Spinal cord (tissue), 9 donors: ENCODE measurements at regions not wholly inside any gene's neighbourhood (a gene's known extent, or its start where the extent isn't known, plus 50 kb on each side); places are given as distances from the start of the nearest gene placed in this dataset.

ENCODE experiments used
- DNase-seq, 6 donors: peaks; one replicate each; pipeline versions ENCODE4 v3.0.0 to v3.0.0-alpha.2; 2013 to 2015; ENCODE audit warnings: low spot score in 6 of 6, low read depth in 4 of 6
- H3K27ac ChIP-seq: one replicate; pipeline ENCODE4 v1.5.1; 2013; ENCODE audit warnings: low read depth, low read length, control low read depth
- H3K27me3 ChIP-seq: one replicate; pipeline ENCODE4 v1.6.1; 2013; ENCODE audit warnings: low read length; ENCODE audit not compliant: control insufficient read depth, insufficient read depth
- H3K36me3 ChIP-seq: one replicate; pipeline ENCODE4 v1.6.1; 2013; ENCODE audit warnings: low read length; ENCODE audit not compliant: control insufficient read depth, insufficient read depth
- H3K4me1 ChIP-seq: one replicate; pipeline ENCODE4 v1.6.1; 2013; ENCODE audit warnings: low read length; ENCODE audit not compliant: control insufficient read depth, insufficient read depth
- H3K4me3 ChIP-seq: one replicate; pipeline ENCODE4 v1.5.1; 2013; ENCODE audit warnings: low read depth, low read length, control low read depth
- H3K9me3 ChIP-seq: one replicate; pipeline ENCODE4 v1.6.1; 2013; ENCODE audit warnings: low read length; ENCODE audit not compliant: control insufficient read depth, insufficient read depth
- WGBS: methylation state at CpG from one replicate; pipeline ENCODE4 v1.1.5; 2013; ENCODE audit warnings: missing lambda C conversion rate; ENCODE audit not compliant: insufficient coverage; 5-methylcytosine and 5-hydroxymethylcytosine counted together
- donor health status: healthy.

GRCh38 chr4:3670521-3671519 lies 95.4 kb upstream of the ADRA2C start:
- no peak overlapping the region for H3K27ac ChIP-seq
- 85% methylated on average over 35 of the region's 37 CpGs for WGBS
- no peak for DNase-seq
- H3K4me3 ChIP-seq, result no peak overlapping the region
- H3K36me3 ChIP-seq, result no peaks in the 10 kb centered on the region
- no peaks in the 10 kb centered on the region for H3K27me3 ChIP-seq
- H3K4me1 ChIP-seq, result peaks cover 7% of the 10 kb centered on the region
- no peaks in the 10 kb centered on the region for H3K9me3 ChIP-seq

GRCh38 chr4:3669553-3669949 lies 96.6 kb upstream of the ADRA2C start:
- no peaks in the 10 kb centered on the region for H3K27me3 ChIP-seq
- no peaks in the 10 kb centered on the region for H3K9me3 ChIP-seq
- H3K4me3 ChIP-seq, result no peak overlapping the region
- no peak overlapping the region for H3K27ac ChIP-seq
- H3K4me1 ChIP-seq, result peaks cover 12% of the 10 kb centered on the region
- DNase-seq, result no peak
- WGBS, result 93% methylated on average over 21 of the region's 21 CpGs
- no peaks in the 10 kb centered on the region for H3K36me3 ChIP-seq

GRCh38 chr4:3668825-3669552 lies 97.2 kb upstream of the ADRA2C start:
- Histone ChIP-seq H3K4me1 (peaks cover 12% of the 10 kb centered on the region), H3K9me3 (no peaks in the 10 kb centered on the region), H3K27ac (no peak overlapping the region), H3K4me3 (no peak overlapping the region), H3K36me3 (no peaks in the 10 kb centered on the region), H3K27me3 (no peaks in the 10 kb centered on the region)
- WGBS, result 88% methylated on average over 27 of the region's 27 CpGs
- no peak for DNase-seq

DNA sequence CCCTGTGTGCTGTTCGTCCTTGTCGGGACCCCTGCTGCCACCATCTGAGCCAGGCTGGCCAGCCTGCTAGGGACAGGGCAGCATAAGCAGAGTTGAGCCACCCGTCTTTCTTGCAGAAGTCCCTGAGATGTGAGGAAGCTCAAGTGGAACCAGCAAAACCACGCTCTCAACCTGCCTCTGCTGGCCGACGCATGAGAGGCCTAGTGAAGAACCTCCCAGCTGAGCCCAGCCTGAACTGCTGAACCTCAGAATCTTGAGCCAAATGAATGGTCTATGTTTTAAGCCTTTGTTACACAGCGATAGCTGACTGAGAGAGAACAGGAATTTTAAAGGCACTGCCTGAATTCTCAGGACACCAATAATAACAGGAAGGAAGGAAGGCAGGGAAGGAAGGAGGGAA lies 98.9 kb upstream of the ADRA2C start:
- WGBS, result 99% methylated on average over 7 of the region's 7 CpGs
- no peak for DNase-seq
- Histone ChIP-seq H3K9me3 (no peaks in the 10 kb centered on the region), H3K36me3 (no peaks in the 10 kb centered on the region), H3K27ac (no peak overlapping the region), H3K27me3 (no peaks in the 10 kb centered on the region), H3K4me1 (peaks cover 16% of the 10 kb centered on the region), H3K4me3 (no peak overlapping the region)

GRCh38 chr4:3666263-3666662 lies 99.9 kb upstream of the ADRA2C start:
- Histone ChIP-seq H3K36me3 (no peaks in the 10 kb centered on the region), H3K9me3 (no peaks in the 10 kb centered on the region), H3K27ac (no peak overlapping the region), H3K27me3 (no peaks in the 10 kb centered on the region), H3K4me1 (peaks cover 17% of the 10 kb centered on the region), H3K4me3 (no peak overlapping the region)
- DNase-seq, result no peak
- WGBS, result 97% methylated on average over 6 of the region's 6 CpGs

GRCh38 chr4:3665360-3665891 lies 100.8 kb upstream of the ADRA2C start:
- no peak overlapping the region for H3K27ac ChIP-seq
- no peak for DNase-seq
- no peaks in the 10 kb centered on the region for H3K36me3 ChIP-seq
- H3K9me3 ChIP-seq, result no peaks in the 10 kb centered on the region
- no peaks in the 10 kb centered on the region for H3K27me3 ChIP-seq
- H3K4me3 ChIP-seq, result no peak overlapping the region
- peaks cover 26% of the 10 kb centered on the region for H3K4me1 ChIP-seq
- WGBS, result 79% methylated on average over 1 of the region's 1 CpG

DNA sequence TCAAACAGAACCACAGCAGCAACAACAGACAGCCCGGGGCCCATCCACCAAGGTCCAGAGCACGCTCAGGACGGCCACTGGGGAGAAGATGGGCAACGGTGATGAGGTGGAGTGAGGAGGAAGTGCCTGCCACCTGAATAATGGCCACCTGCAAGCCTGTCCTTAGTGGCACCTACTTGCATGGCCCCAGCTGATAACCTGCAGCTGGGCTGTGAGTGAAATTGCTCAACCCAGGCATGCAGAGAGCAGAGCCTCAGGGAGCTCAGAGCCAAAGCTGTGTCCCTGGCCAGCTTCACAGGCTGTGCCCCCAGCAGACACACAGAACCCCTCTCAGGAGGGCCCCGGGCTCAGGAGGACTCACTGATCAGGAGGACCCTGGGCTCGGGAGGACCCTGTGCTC lies 102.4 kb upstream of the ADRA2C start:
- peaks cover 42% of the 10 kb centered on the region for H3K4me1 ChIP-seq
- no peak overlapping the region for H3K4me3 ChIP-seq
- H3K27ac ChIP-seq, result no peak overlapping the region
- no peaks in the 10 kb centered on the region for H3K27me3 ChIP-seq
- H3K36me3 ChIP-seq, result no peaks in the 10 kb centered on the region
- H3K9me3 ChIP-seq, result no peaks in the 10 kb centered on the region
- DNase-seq, result no peak
- 83% methylated on average over 6 of the region's 6 CpGs for WGBS

DNA sequence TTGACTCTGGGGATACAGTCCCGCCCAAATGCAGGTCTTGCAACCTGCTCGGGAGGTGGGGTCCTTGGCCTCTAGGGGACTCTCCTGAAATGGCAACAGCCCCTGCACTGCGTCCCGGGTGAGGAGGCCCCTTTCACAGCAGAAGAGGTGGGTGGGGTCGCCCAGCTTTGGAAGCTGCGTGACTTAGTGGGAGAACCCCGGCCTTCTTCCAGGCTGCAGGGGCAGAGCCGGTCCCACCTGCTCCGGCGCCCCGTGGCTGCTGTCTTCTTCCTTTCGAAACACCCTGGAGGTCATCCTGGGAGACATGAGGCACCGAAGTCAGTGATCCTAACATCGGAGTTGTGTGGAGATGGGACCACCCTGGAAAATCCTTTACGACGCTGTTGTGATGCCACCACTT lies 103.7 kb upstream of the ADRA2C start:
- no peaks in the 10 kb centered on the region for H3K9me3 ChIP-seq
- H3K36me3 ChIP-seq, result no peaks in the 10 kb centered on the region
- H3K27ac ChIP-seq, result no peak overlapping the region
- WGBS, result 86% methylated on average over 16 of the region's 16 CpGs
- peaks cover 55% of the 10 kb centered on the region for H3K4me1 ChIP-seq
- no peak for DNase-seq
- no peaks in the 10 kb centered on the region for H3K27me3 ChIP-seq
- no peak overlapping the region for H3K4me3 ChIP-seq

DNA sequence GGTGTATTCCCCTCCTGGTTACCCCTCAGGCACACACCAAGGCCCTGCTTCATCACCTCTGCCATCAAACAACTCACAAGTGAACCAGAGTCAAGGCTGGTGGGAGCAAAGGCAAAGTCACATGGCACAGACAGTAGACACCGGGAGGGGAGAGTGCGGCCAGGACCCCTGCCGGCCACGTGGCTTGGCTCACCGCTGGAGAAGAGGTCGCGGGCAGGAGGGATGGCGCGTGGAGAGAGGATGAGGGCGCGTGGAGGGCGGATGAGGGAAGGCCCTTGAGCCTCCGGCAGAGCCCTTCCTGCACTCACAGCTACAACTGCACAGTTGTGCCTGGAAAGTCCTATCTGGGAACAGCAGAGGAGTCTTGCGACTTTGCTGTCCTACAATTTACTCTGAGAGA lies 104.2 kb upstream of the ADRA2C start:
- DNase-seq, result no peak
- Histone ChIP-seq H3K4me3 (no peak overlapping the region), H3K27ac (no peak overlapping the region), H3K27me3 (no peaks in the 10 kb centered on the region), H3K36me3 (no peaks in the 10 kb centered on the region), H3K4me1 (peaks cover 60% of the 10 kb centered on the region), H3K9me3 (no peaks in the 10 kb centered on the region)
- 71% methylated on average over 13 of the region's 14 CpGs for WGBS
